H9 (cell line): ENCODE measurements at regions not wholly inside any gene's neighbourhood (a gene's known extent, or its start where the extent isn't known, plus 50 kb on each side); places are given as distances from the start of the nearest gene placed in this dataset.

Source experiments
- DNase-seq: peaks from one replicate; pipeline ENCODE4 v3.0.0-alpha.2; 2017
- H2AFZ ChIP-seq: one replicate; pipeline ENCODE4 v1.6.1; 2013; ENCODE audit warnings: mild to moderate bottlenecking, low read length, control low read depth, moderate library complexity
- H2AK5ac ChIP-seq: 2 replicates; pipeline ENCODE4 v1.6.1; 2013; ENCODE audit warnings: low read length, control low read depth, mixed read lengths; ENCODE audit not compliant: insufficient read length
- H2BK120ac ChIP-seq: one replicate; pipeline ENCODE4 v1.6.1; 2013; ENCODE audit warnings: low read depth, mild to moderate bottlenecking, low read length, control low read depth, inconsistent platforms; ENCODE audit not compliant: poor library complexity, severe bottlenecking
- H2BK12ac ChIP-seq: 2 replicates; pipeline ENCODE4 v1.6.1; 2013; ENCODE audit warnings: low read length, control low read depth, mixed read lengths, low read depth; ENCODE audit not compliant: insufficient read length
- H2BK15ac ChIP-seq: 2 replicates; pipeline ENCODE4 v1.6.1; 2013; ENCODE audit warnings: low read depth, low read length, control low read depth
- H2BK20ac ChIP-seq: one replicate; pipeline ENCODE4 v1.6.1; 2013; ENCODE audit warnings: low read depth, mild to moderate bottlenecking, low read length, control low read depth, inconsistent platforms; ENCODE audit not compliant: poor library complexity, severe bottlenecking
- H2BK5ac ChIP-seq: 2 replicates; pipeline ENCODE4 v1.6.1; 2013; ENCODE audit warnings: low read length, control low read depth, mixed read lengths; ENCODE audit not compliant: insufficient read length
- H3K14ac ChIP-seq: 2 replicates; pipeline ENCODE4 v1.6.1; 2013; ENCODE audit warnings: low read length, control low read depth; ENCODE audit not compliant: insufficient read depth
- H3K18ac ChIP-seq: 2 replicates; pipeline ENCODE4 v1.6.1; 2013; ENCODE audit warnings: low read depth, mild to moderate bottlenecking, mixed read lengths, low read length, control low read depth; ENCODE audit not compliant: insufficient read length
- H3K23ac ChIP-seq: 2 replicates; pipeline ENCODE4 v1.6.1; 2013; ENCODE audit warnings: low read length, control low read depth, mixed read lengths, low read depth; ENCODE audit not compliant: insufficient read length
- H3K23me2 ChIP-seq: 2 replicates; pipeline ENCODE4 v1.6.1; 2013; ENCODE audit warnings: low read depth, mild to moderate bottlenecking, mixed read lengths, low read length, control low read depth; ENCODE audit not compliant: insufficient read length, poor library complexity, severe bottlenecking
- H3K27ac ChIP-seq: 2 replicates; pipeline ENCODE4 v1.5.1; 2013; ENCODE audit warnings: low read length, control low read depth, mixed read lengths, low read depth; ENCODE audit not compliant: insufficient read length
- H3K27me3 ChIP-seq: 2 replicates; pipeline ENCODE4 v1.6.1; 2013; ENCODE audit warnings: low read length, control low read depth, inconsistent platforms; ENCODE audit not compliant: insufficient read depth
- H3K4ac ChIP-seq: 2 replicates; pipeline ENCODE4 v1.6.1; 2013; ENCODE audit warnings: low read depth, mild to moderate bottlenecking, control low read depth, inconsistent platforms, low read length, moderate library complexity
- H3K4me1 ChIP-seq: 2 replicates; pipeline ENCODE4 v1.6.1; 2013; ENCODE audit warnings: low read length, control low read depth, inconsistent platforms; ENCODE audit not compliant: insufficient read depth
- H3K4me2 ChIP-seq: 2 replicates; pipeline ENCODE4 v1.6.1; 2013; ENCODE audit warnings: low read length, control low read depth, mixed read lengths; ENCODE audit not compliant: insufficient read length, insufficient read depth
- H3K56ac ChIP-seq: 2 replicates; pipeline ENCODE4 v1.6.1; 2013; ENCODE audit warnings: low read depth, mild to moderate bottlenecking, mixed read lengths, low read length, control low read depth; ENCODE audit not compliant: insufficient read length
- H3K79me1 ChIP-seq: 2 replicates; pipeline ENCODE4 v1.6.1; 2013; ENCODE audit warnings: low read depth, mild to moderate bottlenecking, moderate library complexity, low read length, control low read depth, inconsistent platforms; ENCODE audit not compliant: insufficient read depth, poor library complexity, severe bottlenecking
- H3K79me2 ChIP-seq: 2 replicates; pipeline ENCODE4 v1.6.1; 2013; ENCODE audit warnings: low read length, control low read depth, inconsistent platforms; ENCODE audit not compliant: insufficient read depth
- H3K9ac ChIP-seq: 2 replicates; pipeline ENCODE4 v1.6.1; 2013; ENCODE audit warnings: low read length, control low read depth, mixed read lengths; ENCODE audit not compliant: insufficient read length; ENCODE audit errors: extremely low read depth
- H3K9me3 ChIP-seq: one replicate; pipeline ENCODE4 v1.6.1; 2013; ENCODE audit warnings: low read depth, low read length, inconsistent platforms; ENCODE audit not compliant: control insufficient read depth
- H3T11ph ChIP-seq: one replicate; pipeline ENCODE4 v1.6.1; 2013; ENCODE audit warnings: mild to moderate bottlenecking, low read length, control low read depth, inconsistent platforms
- H4K20me1 ChIP-seq: one replicate; pipeline ENCODE4 v1.6.1; 2013; ENCODE audit not compliant: control insufficient read depth, insufficient read length, insufficient read depth
- H4K5ac ChIP-seq: 2 replicates; pipeline ENCODE4 v1.6.1; 2013; ENCODE audit warnings: low read depth, mild to moderate bottlenecking, mixed read lengths, low read length, control low read depth; ENCODE audit not compliant: insufficient read length
- H4K8ac ChIP-seq: replicated peaks from 2 replicates; pipeline ENCODE4 v1.6.1; 2013; ENCODE audit warnings: low read length, control low read depth, mixed read lengths, low read depth; ENCODE audit not compliant: insufficient read length
- H4K91ac ChIP-seq: 2 replicates; pipeline ENCODE4 v1.6.1; 2013; ENCODE audit warnings: low read depth, mild to moderate bottlenecking, moderate library complexity, mixed read lengths, low read length, control low read depth; ENCODE audit not compliant: insufficient read length
- H3K27ac Mint-ChIP-seq, 3 experiments: 2 replicates in 2 of 3; 3 replicates in 1 of 3; pipeline ENCODE4 v1.8.0; 2020 to 2021; ENCODE audit warnings: mixed read lengths in 3 of 3, mild to moderate bottlenecking in 1 of 3, moderate library complexity in 1 of 3
- H3K27me3 Mint-ChIP-seq: 2 replicates; pipeline ENCODE4 v1.8.0; 2021; ENCODE audit warnings: low read depth, mild to moderate bottlenecking, moderate library complexity, mixed read lengths
- H3K36me3 Mint-ChIP-seq, 3 experiments: 2 replicates in 2 of 3; 3 replicates in 1 of 3; pipeline ENCODE4 v1.8.0; 2020 to 2021; ENCODE audit warnings: low read depth in 3 of 3, mixed read lengths in 3 of 3; ENCODE audit not compliant: insufficient read depth in 1 of 3
- H3K4me1 Mint-ChIP-seq, 2 experiments: 2 replicates each; pipeline ENCODE4 v1.8.0; 2020; ENCODE audit warnings: mixed read lengths in 2 of 2
- H3K4me3 Mint-ChIP-seq, 2 experiments: 2 replicates in 1 of 2; 3 replicates in 1 of 2; pipeline ENCODE4 v1.8.0; 2020 to 2021; ENCODE audit warnings: mild to moderate bottlenecking in 2 of 2, mixed read lengths in 2 of 2, moderate library complexity in 1 of 2
- H3K9me3 Mint-ChIP-seq, 2 experiments: 2 replicates in 1 of 2; 3 replicates in 1 of 2; pipeline ENCODE4 v1.8.0; 2020; ENCODE audit warnings: mild to moderate bottlenecking in 2 of 2, mixed read lengths in 2 of 2, moderate library complexity in 1 of 2
- WGBS: extraction: QIAGEN DNeasy Blood & Tissue Kit; methylation state at CpG from one replicate; pipeline ENCODE4 v1.1.7; 2013; ENCODE audit warnings: missing lambda C conversion rate, low lambda C conversion rate, mixed read lengths; ENCODE audit not compliant: insufficient read length; ENCODE audit errors: extremely low coverage; 5-methylcytosine and 5-hydroxymethylcytosine counted together
- TF ChIP-seq, protein P1 (sequence below): fragments of 200-600 bp; sonication (generic); conservative IDR thresholded peaks from 3 replicates; pipeline ENCODE4 v1.8.0; 2021; ENCODE audit warnings: antibody characterized with exemption, mild to moderate bottlenecking

DNA sequence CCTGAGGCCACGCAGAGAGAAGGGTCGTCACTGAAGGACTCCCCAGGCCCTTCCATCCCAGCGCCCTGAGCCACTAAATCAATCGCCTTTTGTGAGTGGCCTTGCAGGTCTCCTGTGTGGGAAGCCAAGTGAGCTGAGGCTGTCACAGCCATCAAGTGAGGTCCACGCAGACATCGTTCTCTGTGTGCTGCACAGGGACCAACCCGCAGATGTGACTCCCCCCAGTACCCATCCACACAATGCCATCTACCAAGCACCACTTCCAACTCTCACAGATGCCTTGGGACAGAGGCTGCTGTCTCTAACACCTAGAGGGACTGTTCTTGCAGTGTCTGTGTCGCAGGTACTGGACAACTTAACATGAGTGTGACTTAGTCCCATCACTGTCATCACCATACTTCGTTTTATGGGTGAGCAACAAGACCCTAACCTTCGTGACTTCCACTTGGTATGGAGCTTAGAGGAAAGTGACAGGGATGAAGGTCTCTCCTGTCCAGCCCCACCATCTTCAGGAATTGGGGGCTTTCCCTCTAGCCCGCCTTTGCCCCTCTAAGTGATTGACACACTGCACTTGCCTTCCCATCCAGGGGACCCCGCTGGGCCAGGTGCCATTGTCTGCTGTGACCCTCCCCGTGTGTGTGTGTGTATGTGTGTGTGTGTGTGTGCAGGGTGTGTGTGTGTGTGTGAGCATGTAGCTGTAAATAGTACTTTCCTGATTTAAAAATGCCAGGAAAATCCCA is 51.4 kb upstream of the TMEM72 start:
- H4K20me1 ChIP-seq: no peaks in the 10 kb centered on the region
- TF ChIP-seq, protein P1, sequence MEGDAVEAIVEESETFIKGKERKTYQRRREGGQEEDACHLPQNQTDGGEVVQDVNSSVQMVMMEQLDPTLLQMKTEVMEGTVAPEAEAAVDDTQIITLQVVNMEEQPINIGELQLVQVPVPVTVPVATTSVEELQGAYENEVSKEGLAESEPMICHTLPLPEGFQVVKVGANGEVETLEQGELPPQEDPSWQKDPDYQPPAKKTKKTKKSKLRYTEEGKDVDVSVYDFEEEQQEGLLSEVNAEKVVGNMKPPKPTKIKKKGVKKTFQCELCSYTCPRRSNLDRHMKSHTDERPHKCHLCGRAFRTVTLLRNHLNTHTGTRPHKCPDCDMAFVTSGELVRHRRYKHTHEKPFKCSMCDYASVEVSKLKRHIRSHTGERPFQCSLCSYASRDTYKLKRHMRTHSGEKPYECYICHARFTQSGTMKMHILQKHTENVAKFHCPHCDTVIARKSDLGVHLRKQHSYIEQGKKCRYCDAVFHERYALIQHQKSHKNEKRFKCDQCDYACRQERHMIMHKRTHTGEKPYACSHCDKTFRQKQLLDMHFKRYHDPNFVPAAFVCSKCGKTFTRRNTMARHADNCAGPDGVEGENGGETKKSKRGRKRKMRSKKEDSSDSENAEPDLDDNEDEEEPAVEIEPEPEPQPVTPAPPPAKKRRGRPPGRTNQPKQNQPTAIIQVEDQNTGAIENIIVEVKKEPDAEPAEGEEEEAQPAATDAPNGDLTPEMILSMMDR: no peak
- Mint-ChIP-seq H3K4me1 (peaks cover 50 to 52% of the 10 kb centered on the region in 2 experiments), H3K36me3 (no peaks in the 10 kb centered on the region; a peak in 2 of 7 replicates), H3K4me3 (no peak overlapping the region), H3K27me3 (peaks cover 61% of the 10 kb centered on the region), H3K27ac (no peak overlapping the region), H3K9me3 (peaks cover 0 to 3% of the 10 kb centered on the region in 2 experiments; a peak in 2 of 5 replicates)
- no peak overlapping the region for H2BK12ac ChIP-seq
- no peak overlapping the region for H4K91ac ChIP-seq
- H3K9ac ChIP-seq: no peak overlapping the region
- no peak overlapping the region for H4K5ac ChIP-seq
- H3K79me1 ChIP-seq: no peaks in the 10 kb centered on the region
- no peak overlapping the region for H2BK20ac ChIP-seq
- H2BK15ac ChIP-seq: no peak overlapping the region
- peaks cover 14% of the 10 kb centered on the region; the same call in 1 of the 2 replicates for H3K27me3 ChIP-seq
- H3K23ac ChIP-seq: no peak overlapping the region
- no peak overlapping the region for H3K4ac ChIP-seq
- no peaks in the 10 kb centered on the region for H3K9me3 ChIP-seq
- H3T11ph ChIP-seq: no peak overlapping the region
- no peaks in the 10 kb centered on the region; the same call in 1 of the 2 replicates for H3K4me1 ChIP-seq
- no peak for DNase-seq
- H2BK5ac ChIP-seq: no peak overlapping the region
- no peak overlapping the region for H2AFZ ChIP-seq
- no peak overlapping the region for H3K18ac ChIP-seq
- H3K23me2 ChIP-seq: peaks cover 8% of the 10 kb centered on the region
- no peaks in the 10 kb centered on the region for H3K79me2 ChIP-seq
- no peak overlapping the region for H2AK5ac ChIP-seq
- H3K56ac ChIP-seq: no peak overlapping the region
- H3K14ac ChIP-seq: no peak overlapping the region
- H4K8ac ChIP-seq: no peak overlapping the region
- WGBS: no CpG with 5 or more reads among the region's 13 CpGs
- H3K27ac ChIP-seq: no peak overlapping the region
- H3K4me2 ChIP-seq: no peak overlapping the region
- no peak overlapping the region for H2BK120ac ChIP-seq
